CD4-positive, alpha-beta T cell (primary cell): ENCODE measurements at regions not wholly inside any gene's neighbourhood (a gene's known extent, or its start where the extent isn't known, plus 50 kb on each side); places are given as distances from the start of the nearest gene placed in this dataset.

Experiments used
- ATAC-seq: fragments of 200-7000 bp; cut with Tn5 transposase; one replicate; pipeline ENCODE4 v1.10.0; 2022; ENCODE audit warnings: mild to moderate bottlenecking; ENCODE audit not compliant: poor library complexity
- CTCF ChIA-PET: fragments of 350-600 bp; sonication (Branson Sonifier 250); formaldehyde crosslinking; loops from one replicate; lab custom pipeline; 2021; ENCODE audit warnings: antibody characterized with exemption, inconsistent platforms; lab: Charles Lee
- POLR2A ChIA-PET: fragments of 350-600 bp; sonication (Branson Sonifier 250); formaldehyde crosslinking; loops from one replicate; lab custom pipeline; 2021; ENCODE audit warnings: antibody characterized with exemption, inconsistent platforms; lab: Charles Lee
- DNase-seq, 14 experiments: peaks; one replicate each; pipeline ENCODE4 v3.0.0-alpha.2; 2013 to 2020; ENCODE audit warnings: mixed read lengths in 2 of 14
- H3K27ac ChIP-seq, 2 donors: one replicate each; pipeline versions ENCODE4 v1.5.1 to v1.7.0; 2013; ENCODE audit warnings: low read length in 2 of 2, low read depth in 1 of 2, mild to moderate bottlenecking in 1 of 2
- H3K27me3 ChIP-seq, 2 experiments: 1 replicate in 1 of 2; 2 replicates in 1 of 2; pipeline versions ENCODE4 v1.6.1 to v1.7.0; 2013; ENCODE audit warnings: low read length in 2 of 2, control low read depth in 1 of 2, mild to moderate bottlenecking in 1 of 2, moderate library complexity in 1 of 2; ENCODE audit not compliant: insufficient read depth in 2 of 2, control insufficient read depth in 1 of 2
- H3K36me3 ChIP-seq: one replicate; pipeline ENCODE4 v1.6.1; 2013; ENCODE audit warnings: low read length, control low read depth; ENCODE audit not compliant: insufficient read depth
- H3K4me1 ChIP-seq: one replicate; pipeline ENCODE4 v1.6.1; 2013; ENCODE audit warnings: low read length, control low read depth; ENCODE audit not compliant: insufficient read depth
- H3K4me3 ChIP-seq: one replicate; pipeline ENCODE4 v1.5.1; 2013; ENCODE audit warnings: mild to moderate bottlenecking, low read length, moderate library complexity
- H3K9me3 ChIP-seq, 2 experiments: 1 replicate in 1 of 2; 2 replicates in 1 of 2; pipeline versions ENCODE4 v1.6.1 to v1.7.0; 2013; ENCODE audit warnings: low read length in 2 of 2, mild to moderate bottlenecking in 2 of 2, control low read depth in 1 of 2, moderate library complexity in 1 of 2; ENCODE audit not compliant: control insufficient read depth in 1 of 2, insufficient read depth in 1 of 2
- H3K27ac Mint-ChIP-seq: one replicate; pipeline ENCODE4 v1.8.0; 2020; ENCODE audit warnings: mixed read lengths
- H3K27me3 Mint-ChIP-seq: one replicate; pipeline ENCODE4 v1.8.0; 2021; ENCODE audit warnings: mixed read lengths
- H3K36me3 Mint-ChIP-seq: one replicate; pipeline ENCODE4 v1.8.0; 2021; ENCODE audit warnings: low read depth, mixed read lengths
- H3K4me1 Mint-ChIP-seq: one replicate; pipeline ENCODE4 v1.8.0; 2021; ENCODE audit warnings: low read depth, mixed read lengths
- H3K4me3 Mint-ChIP-seq: one replicate; pipeline ENCODE4 v1.8.0; 2020; ENCODE audit warnings: mild to moderate bottlenecking, mixed read lengths
- H3K9me3 Mint-ChIP-seq: one replicate; pipeline ENCODE4 v1.8.0; 2020; ENCODE audit warnings: mixed read lengths
- intact Hi-C, 2 experiments: fragments of 100-400 bp; cut with DNase I in 1 of 2; cut with micrococcal nuclease in 1 of 2; formaldehyde crosslinking; loops; one replicate each; pipeline versions ENCODE4 v1.15.1 to v1.9.0; 2023 to 2025; cut with DNase I, micrococcal nuclease
- TF ChIP-seq, protein P1 (sequence below): fragments of 200-600 bp; IDR thresholded peaks from one replicate; pipeline ENCODE4 v1.8.0; 2022; ENCODE audit warnings: antibody characterized with exemption, mild to moderate bottlenecking

DNA sequence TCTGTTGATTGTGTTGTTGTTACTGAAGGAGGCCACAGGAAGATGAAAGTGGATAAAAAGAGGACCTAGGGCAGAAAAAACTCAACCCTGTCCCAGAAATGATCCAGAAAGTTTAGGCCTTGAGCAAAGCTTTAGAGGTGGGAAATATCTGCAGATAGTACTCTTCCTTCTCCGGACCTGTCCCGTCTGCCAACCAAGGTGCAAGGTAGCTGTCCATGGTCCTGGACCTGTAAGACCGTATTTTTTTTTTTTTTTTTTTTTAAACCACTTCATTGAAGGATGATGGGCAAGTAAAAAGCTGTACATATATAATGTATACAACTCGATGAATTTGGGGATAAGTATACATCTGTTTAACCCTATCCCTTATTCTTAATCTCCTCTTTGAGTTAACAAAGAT lies 225.9 kb downstream of the OLFM4 start:
- Histone ChIP-seq H3K4me3 (no peak overlapping the region), H3K4me1 (no peaks in the 10 kb centered on the region), H3K36me3 (no peaks in the 10 kb centered on the region), H3K9me3 (peaks cover 0 to 3% of the 10 kb centered on the region in 2 experiments), H3K27me3 (no peaks in the 10 kb centered on the region), H3K27ac (no peak overlapping the region)
- Mint-ChIP-seq H3K4me3 (no peak overlapping the region), H3K36me3 (no peaks in the 10 kb centered on the region), H3K9me3 (no peaks in the 10 kb centered on the region), H3K27ac (no peak overlapping the region), H3K4me1 (no peaks in the 10 kb centered on the region), H3K27me3 (peaks cover 4% of the 10 kb centered on the region)
- DNase-seq: no peak
- intact Hi-C loops: no loop called here
- ATAC-seq: no peak
- TF ChIP-seq, protein P1, sequence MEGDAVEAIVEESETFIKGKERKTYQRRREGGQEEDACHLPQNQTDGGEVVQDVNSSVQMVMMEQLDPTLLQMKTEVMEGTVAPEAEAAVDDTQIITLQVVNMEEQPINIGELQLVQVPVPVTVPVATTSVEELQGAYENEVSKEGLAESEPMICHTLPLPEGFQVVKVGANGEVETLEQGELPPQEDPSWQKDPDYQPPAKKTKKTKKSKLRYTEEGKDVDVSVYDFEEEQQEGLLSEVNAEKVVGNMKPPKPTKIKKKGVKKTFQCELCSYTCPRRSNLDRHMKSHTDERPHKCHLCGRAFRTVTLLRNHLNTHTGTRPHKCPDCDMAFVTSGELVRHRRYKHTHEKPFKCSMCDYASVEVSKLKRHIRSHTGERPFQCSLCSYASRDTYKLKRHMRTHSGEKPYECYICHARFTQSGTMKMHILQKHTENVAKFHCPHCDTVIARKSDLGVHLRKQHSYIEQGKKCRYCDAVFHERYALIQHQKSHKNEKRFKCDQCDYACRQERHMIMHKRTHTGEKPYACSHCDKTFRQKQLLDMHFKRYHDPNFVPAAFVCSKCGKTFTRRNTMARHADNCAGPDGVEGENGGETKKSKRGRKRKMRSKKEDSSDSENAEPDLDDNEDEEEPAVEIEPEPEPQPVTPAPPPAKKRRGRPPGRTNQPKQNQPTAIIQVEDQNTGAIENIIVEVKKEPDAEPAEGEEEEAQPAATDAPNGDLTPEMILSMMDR: no peak
- POLR2A ChIA-PET: no interaction called here
- CTCF ChIA-PET: no interaction called here

DNA sequence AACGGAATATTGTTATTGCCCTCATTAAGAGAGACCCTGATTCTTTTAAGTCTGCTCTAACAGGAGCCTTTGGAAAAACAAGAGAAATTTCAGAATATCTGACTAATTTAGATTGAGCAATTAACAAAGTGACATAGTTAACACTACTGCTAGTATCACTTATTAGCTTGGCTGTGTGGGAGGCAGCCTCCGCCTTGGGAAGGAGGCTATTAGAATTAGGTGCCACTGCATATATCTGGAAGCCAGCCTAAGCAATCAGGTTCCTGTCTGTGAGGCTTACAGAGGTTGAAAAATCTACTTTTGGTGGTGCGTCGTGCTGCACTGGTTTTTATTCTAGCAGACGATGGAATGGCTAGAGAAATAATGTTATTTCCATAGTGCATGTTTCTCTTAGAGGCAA lies 227.2 kb downstream of the OLFM4 start:
- POLR2A ChIA-PET: no interaction called here
- H3K27me3 Mint-ChIP-seq: peaks cover 4% of the 10 kb centered on the region
- no peaks in the 10 kb centered on the region for H3K9me3 Mint-ChIP-seq
- Histone ChIP-seq H3K4me1 (no peaks in the 10 kb centered on the region), H3K4me3 (no peak overlapping the region), H3K27me3 (no peaks in the 10 kb centered on the region), H3K9me3 (peaks cover 0 to 3% of the 10 kb centered on the region in 2 experiments), H3K27ac (no peak overlapping the region), H3K36me3 (no peaks in the 10 kb centered on the region)
- DNase-seq (no peak), ATAC-seq (no peak)
- H3K4me1 Mint-ChIP-seq: no peaks in the 10 kb centered on the region
- no peaks in the 10 kb centered on the region for H3K36me3 Mint-ChIP-seq
- no peak overlapping the region for H3K4me3 Mint-ChIP-seq
- TF ChIP-seq, protein P1: no peak
- no peak overlapping the region for H3K27ac Mint-ChIP-seq
- intact Hi-C loops: no loop called here
- CTCF ChIA-PET: no interaction called here

DNA sequence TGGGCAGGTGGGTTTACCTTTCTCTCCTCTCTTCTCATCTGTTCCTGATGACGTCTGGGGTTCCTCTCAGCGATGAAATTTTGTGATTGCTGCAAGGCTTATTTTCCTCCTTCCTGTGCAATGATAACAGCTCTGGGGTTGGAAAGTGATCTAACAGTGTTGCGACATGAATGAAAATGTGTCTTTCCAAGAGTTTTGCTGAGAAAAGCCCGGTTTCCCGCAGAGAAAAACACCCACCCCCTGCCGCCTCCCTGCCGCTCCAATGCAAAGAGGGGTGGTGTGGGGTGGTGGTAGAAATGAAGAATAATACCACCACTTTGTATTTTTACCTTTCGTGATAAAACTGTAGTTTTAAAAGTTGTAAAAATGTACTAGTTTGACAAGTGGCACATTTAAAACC lies 232.0 kb downstream of the OLFM4 start:
- POLR2A ChIA-PET: no interaction called here
- H3K36me3 Mint-ChIP-seq: no peaks in the 10 kb centered on the region
- Histone ChIP-seq H3K27ac (no peak overlapping the region), H3K9me3 (peaks cover 0 to 3% of the 10 kb centered on the region in 2 experiments), H3K27me3 (no peaks in the 10 kb centered on the region), H3K36me3 (no peaks in the 10 kb centered on the region), H3K4me1 (no peaks in the 10 kb centered on the region), H3K4me3 (no peak overlapping the region)
- DNase-seq: no peak
- CTCF ChIA-PET: no interaction called here
- intact Hi-C loops: no loop called here
- H3K27ac Mint-ChIP-seq: no peak overlapping the region
- no peaks in the 10 kb centered on the region for H3K4me1 Mint-ChIP-seq
- H3K27me3 Mint-ChIP-seq: peaks cover 17% of the 10 kb centered on the region
- H3K9me3 Mint-ChIP-seq: peaks cover 2% of the 10 kb centered on the region
- ATAC-seq: no peak
- TF ChIP-seq, protein P1: no peak
- no peak overlapping the region for H3K4me3 Mint-ChIP-seq
